GM18873 (cell line): ENCODE measurements at regions not wholly inside any gene's neighbourhood (a gene's known extent, or its start where the extent isn't known, plus 50 kb on each side); places are given as distances from the start of the nearest gene placed in this dataset.

Experiments used
- ATAC-seq: cut with Tn5 transposase; IDR thresholded peaks from one replicate; pipeline ENCODE4 v1.9.1; 2021; ENCODE audit warnings: mild to moderate bottlenecking, moderate library complexity, moderate number of reproducible peaks; ENCODE audit not compliant: unreplicated experiment, low FRiP score

DNA sequence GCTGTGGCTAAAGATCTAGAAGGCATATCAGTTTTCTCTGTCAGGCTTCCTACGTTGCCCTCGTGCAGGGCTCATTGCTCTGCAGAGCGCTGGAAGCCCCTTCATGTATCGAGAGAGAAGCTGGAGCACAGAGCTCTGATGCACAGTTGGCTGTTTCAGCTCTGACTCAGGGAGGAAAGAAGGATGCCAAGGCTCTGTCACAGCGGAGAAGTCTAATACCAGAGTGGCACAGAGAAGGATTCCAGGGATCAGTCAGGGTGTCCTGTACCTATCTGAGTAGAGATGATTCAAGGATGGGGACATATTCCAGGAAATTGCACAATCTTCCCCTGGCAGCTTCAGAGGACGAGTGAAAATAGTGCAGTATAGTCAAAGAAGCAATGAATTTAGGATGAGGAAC lies 179.2 kb upstream of the FMN2 start:
- no peak for ATAC-seq

DNA sequence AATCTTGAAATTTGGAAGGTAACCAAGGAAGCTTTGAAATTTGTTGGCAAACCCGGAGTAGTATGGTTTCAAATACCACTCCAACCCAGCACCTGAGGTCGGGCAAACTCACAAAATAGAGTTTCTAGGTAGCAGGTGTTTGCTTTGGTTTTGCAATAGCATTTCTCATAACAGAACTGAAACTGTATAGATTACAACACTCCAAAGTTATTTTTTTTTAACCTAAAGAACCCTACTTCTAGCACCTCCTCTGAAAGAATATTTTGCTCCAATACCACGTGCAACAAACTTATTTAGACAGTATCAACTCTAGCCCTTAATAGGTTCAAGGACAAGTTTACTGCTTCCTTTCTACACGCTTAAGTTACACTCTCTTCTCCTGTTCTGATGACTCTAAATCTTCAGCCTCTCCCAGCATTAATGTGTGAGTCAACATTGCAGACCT lies 178.5 kb upstream of the FMN2 start:
- no peak for ATAC-seq

DNA sequence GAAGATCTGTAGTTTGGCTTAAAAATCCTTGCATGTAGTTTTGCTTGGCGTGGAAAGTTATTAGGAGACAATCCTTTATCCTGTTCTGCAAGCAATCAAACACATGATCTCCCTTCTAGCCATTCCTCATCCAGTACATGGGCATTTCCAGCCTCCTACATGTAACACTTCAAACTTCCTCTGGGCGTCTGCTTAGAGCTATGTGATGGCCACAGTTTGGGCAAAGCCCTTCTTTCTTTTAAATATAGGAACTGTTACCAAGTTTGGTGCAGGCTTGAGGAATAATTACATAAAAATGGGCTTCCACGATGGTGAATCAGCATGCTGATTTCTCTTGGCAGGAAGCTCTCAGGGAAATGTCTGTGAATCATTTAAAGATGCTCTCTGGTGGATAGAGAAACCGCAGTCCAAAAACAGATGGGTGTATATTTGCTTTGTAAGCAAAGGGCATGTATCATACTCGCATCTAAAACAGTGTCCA lies 176.9 kb upstream of the FMN2 start:
- ATAC-seq: no peak

DNA sequence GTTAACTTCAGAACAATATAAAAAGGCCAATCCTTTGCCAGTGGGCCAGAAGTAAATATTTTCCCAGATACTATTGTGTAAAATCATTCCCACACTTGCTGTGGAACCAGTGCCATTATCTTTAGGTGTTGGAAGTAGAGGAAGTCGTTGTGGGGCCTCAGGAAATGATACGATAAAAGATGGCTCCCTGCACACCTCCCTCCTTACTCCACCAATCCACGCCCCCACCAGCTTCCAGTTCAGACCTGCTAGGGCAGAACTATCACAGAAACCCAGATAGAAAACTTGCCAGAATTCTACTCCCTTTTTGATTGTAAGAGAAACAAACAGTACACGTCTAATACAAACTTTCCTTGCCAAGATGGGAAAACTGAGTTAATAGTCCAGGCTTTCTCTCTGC lies 173.0 kb upstream of the FMN2 start:
- ATAC-seq: no peak

DNA sequence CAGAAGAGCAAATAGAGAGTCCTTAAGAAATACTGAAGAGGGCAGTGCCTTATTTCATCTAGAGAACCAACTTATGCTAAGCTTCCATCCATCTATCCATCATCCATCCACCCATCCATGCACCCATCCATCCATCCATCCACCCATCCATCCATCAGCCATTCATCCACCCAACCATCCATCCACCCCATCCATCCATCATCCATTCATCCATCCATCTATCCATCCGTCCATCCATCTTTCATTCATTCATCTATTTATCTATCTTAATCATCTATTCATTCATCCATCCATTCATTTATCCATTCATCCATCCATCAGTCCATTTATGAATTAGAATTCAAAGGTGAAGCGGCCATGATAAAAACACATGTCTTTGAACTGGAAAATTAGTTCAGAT lies 171.5 kb upstream of the FMN2 start:
- no peak for ATAC-seq

DNA sequence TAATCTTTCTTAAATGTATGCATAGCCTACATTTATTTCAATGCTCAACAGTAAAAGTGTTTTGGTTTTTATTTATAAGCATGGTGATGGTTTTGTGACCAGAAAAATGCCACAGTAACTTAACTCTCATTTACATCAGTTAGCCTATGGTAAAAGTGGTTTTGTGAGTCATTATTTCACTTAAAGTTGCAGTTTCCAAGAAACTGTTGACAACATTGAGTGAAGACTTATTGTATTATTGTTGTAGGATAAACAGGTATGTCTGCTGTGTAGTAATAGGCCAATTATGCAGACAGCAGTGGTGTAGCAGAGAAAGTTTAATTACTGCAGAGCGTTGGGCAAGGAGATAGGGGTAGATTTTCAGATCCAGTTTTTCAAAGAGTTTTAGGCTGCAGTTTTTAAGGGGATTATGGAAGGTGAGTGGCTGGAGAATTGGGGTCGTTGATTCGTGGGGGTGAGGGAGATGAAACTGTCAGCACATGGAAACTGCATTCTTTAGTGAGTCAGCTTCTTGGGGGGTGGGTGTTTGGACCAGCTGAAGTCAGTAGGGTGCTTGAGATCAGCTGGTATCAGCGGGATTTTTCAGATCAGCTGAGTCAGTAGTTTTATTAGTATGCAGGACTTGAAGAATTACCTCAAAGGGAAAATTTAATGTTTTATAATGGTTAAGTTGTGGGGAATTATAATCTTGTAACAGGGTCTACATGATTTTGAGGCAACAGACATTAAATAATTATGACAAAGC lies 168.7 kb upstream of the FMN2 start:
- ATAC-seq: no peak

DNA sequence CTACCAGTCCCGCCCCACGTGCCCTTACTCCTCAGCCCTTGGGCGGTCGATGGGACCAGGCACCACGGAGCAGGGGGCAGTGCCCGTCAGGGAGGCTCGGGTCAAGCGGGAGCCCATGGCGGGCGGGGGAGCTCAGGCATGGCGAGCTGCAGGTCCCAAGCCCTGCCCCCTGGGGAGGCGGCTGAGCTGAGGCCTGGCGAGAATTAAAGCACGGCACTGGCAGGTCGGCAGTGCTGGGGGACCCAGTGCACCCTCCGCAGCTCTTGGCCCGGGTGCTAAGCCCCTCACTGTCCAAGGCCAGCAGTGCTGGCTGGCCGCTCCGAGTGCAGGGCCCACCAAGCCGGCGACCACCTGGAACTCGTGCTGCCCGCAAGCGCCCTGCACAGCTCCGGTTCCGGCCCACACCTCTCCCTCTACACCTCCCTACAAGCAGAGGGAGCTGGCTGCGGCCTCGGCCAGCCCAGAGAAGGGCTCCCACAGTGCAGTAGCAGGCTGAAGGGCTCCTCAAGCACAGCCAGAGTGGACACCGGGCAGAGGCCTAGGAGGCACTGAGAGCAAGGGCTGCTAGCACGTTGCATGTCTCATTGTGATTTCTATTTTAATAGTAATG lies 166.8 kb upstream of the FMN2 start:
- no peak for ATAC-seq

DNA sequence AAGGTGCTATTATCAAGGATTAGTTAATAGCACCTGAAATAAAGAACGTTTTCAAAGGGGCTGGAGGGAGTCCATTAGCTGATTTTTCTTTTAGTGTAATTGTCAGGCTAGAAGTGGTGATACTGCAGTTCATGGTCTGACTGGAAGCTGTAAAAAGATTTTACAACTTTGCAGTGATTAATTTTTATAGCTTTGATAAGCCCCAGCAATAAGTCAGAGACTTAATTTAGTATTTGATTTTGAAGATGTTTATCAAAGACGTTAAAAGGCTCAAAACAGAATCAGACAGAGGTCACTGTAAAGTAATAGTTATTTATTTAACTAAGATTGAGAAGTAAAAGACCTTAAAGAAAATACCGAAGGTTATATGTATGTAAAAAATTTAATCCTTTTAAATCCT lies 165.5 kb upstream of the FMN2 start:
- no peak for ATAC-seq

DNA sequence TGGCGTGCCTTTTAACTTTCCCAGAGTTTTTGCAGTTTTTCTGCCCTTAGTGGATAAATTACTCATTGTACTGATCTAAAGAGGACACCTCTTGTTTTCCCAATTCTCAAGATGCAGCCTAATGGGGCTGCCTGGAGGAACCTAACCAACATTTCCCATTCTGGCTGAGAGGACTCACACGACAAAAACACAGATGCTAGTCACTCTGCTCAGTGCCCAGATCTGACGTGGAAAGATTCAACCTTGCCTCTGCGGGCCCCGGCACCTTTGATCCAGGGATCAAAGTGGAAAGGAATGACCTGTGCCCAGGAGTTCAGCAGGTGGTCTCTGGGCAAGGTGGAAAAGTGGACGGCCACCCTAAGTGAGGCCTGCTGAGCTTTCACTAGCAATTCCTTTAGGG lies 162.4 kb upstream of the FMN2 start:
- ATAC-seq: no peak

DNA sequence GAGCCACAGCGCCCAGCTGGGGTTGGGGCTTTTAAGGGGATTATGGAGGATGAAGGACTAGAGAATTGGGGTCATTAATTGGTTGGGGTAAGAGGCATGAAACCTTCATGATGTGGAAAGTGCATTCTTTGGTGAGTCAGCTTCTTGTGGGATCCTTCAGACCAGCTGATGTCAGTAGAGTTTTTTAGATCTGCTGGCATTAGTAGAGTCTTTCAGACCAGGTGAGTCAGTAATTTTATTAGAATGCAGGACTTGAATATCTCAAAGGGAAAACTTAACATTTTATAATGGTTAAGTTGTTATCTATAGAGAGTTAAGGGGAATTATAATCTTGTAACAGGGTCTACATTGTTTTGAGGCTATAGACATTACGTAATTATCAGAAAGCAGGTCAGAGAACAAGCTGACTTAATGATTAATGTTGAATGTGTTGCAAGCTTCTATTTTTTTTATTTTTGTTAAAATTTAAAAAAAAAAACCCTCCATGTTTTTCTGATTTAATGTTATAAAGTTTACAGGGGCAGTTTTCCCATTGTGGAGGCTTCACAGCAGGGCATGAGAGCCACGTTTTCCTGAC lies 160.9 kb upstream of the FMN2 start:
- ATAC-seq: no peak

DNA sequence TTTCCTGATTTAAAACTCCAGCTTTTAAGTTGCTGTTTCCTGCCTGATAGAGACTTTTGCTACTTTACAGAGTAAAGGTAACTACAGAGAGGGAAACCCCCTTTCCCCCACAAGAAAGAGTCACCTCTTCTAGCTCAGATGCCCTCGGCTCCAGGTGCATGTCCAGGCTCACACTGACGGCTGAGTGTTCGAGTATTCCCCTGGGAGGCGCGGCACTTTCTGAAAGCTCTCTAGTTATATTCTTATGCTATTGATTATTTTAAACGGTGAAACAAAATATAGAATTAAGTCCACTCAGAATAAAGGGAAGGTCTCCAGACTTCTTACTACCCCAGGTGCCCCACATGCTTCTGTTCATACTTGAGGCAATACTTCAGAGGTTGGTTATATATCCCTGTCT lies 160.3 kb upstream of the FMN2 start:
- ATAC-seq: no peak

DNA sequence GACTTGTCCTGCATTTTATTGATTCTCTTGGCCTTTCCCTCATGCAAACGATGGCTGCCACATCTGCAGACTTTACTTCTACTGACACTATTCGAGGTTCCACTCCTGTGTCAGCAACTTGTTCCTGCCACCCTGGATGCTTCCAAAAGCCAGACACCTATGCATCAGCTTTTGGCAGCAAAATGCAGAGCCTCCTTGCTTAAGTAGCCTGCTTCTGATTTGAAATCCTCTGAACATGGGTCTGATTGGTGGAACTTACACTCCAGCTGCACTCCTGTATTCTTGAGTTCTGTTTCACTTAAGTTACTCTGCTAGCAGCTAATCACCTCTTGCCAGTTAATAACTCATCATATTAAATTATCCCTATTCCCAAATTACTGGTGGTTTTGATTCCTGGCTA lies 152.1 kb upstream of the FMN2 start:
- ATAC-seq: no peak

DNA sequence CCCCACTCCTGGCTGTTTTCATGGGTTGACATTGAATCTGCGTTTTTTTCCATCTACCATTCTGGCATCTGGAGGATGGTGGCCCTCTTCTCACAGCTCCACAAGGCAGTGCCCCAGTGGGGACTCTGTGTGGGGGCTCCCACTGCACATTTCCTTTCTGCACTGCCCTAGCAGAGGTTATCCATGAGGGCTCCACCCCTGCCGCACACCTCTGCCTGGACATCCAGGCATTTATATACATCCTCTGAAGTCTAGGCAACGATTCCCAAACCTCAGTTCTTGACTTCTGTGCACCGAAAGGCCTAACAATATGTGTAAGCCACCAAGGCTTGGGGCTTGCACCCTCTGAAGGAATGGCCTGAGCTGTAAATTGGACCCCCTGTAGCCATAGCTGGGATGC lies 147.9 kb upstream of the FMN2 start:
- ATAC-seq: no peak

DNA sequence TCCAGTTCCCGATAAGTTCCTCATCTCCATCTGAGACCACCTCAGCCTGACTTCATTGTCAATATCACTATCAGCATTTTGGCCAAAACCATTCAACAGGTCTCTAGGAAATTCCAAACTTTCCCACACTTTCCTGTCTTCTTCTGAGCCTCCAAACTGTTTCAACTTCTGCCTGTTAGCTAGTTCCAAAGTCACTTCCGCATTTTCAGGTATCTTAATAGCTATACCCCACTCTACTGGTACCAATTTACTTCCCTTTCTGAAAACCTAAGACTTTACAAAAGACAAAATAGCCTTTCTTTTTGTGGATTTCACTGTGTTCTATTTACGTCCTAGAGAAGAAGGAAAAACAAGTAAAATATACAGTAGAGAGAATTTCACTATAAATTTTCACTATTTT lies 147.0 kb upstream of the FMN2 start:
- no peak for ATAC-seq

DNA sequence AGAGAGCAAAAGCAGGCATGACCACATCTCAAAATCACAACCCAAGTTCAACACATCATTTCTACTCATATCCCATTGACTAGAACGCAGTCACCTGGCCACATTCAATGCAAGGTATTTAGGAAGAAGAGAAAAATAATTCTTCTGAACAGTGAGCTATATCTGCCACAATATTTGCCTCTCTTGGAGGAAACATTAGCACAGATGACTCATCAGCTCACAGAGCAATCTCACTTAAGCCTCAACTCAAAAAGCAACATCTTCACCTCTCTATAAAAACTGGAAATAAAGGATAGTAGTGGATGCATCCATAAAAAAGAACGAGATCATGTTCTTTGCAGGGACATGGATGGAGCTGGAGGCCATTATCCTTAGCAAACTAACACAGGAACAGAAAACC lies 143.9 kb upstream of the FMN2 start:
- ATAC-seq: no peak

DNA sequence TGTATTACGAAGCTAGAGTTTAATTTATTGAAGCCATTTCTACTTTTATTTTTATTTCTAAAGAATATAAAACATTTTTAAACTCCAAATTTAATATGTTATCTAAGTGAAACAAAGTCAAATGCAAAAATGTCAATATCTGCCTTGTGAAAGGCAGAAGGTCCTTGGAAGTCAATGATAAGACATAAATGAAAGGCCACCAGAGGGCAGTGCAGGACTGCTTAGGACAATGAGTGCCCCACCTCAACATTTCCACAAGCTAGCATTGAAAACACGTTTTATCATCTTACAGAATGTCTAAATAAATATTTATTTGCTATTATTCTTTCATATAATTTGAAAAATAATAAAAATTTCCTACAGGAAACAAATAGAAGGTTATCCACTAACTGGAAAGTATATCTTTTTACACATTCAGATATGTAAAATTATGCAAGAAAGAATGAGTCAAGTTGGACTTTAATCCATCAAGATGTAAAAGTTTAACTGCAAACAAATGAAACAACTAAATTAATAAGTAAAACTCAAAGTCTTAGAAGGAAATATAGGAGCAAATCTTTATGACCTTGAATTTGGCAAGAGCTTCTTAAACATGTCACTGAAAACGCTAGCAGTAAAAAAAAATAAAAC lies 140.1 kb upstream of the FMN2 start:
- ATAC-seq: peak; percentile 45

DNA sequence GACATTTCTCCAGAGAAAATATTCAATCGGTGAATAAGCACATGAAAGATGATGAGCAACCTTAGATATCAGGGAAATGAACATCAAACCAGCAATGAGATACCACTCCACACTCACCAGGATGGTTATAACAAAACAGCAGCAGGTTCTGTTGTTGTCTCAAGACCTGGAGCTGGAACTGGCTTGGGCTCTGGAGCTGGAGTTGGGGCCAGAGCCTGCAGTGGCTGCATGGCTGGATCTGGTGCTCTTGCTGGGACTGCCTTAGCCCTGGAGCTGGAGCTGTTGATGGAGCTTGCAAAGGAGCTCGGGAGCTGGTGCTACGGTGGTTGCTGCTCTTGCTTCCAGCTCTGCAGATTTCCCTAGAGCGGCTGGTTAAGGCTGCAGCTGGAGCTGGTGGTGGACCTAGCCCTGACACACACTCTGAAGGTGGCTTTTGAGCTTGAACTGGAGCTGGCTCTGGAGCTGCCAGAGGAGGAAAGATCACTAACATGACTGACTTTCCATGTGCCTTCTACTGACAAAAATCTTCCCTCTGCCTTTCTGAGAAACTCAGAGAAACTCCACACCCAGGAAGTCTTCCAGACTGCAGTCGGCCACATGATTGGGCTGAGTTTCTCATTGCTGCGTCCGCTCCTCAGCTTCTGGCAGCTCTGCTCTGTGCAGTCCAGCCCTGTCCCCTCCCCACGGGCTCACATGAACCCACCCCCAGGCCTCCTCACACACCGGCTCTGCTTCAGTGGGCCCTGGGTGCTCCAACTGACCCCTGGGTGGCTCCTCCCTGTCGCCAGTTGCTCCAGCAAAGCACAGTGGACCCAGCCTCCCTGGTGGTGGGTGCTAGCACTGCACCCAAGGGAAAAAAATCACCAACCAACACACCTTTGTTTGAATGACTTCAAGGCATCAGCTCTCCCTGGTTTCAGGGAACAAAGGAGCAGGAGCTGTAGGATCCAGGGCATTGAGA lies 139.1 kb upstream of the FMN2 start:
- ATAC-seq: no peak

DNA sequence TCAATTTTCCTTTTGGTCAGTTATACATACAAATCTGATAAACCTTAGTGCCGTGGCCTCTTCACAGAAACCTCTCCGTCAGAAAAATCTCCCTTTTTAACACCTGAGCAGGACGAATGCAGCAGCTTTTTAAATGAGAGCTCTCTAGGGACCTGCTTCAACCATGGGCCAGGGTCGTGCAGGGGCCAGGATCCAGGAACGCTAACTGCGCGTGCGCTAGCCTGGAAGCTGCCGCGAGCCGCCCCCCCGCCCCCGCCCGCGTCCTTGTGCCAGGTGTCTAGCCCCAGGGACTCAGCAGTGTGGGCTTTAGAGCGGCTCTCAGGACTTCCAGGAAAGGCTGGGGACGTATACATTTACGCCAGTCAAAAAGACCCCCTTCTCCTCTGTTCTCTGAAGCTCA lies 136.8 kb upstream of the FMN2 start:
- no peak for ATAC-seq

DNA sequence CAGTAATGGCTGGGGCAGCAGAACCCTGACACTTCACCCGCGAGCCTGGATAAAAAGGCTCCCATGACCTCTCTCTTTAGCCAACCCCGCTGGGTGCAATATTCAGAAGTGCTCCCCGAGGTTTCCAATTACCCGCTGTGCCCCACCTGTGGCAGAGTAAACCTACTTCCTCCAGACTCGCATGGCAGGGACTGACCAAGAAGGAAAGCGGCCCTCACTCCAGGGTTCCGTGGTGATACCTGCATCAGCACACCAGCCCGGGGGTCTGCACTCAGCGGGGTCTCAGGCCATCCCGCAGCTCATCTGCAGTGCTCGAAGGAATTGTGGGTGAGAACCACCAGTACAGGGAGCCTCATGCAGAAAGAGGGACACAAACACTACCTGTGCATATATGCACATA lies 136.3 kb upstream of the FMN2 start:
- ATAC-seq: no peak

DNA sequence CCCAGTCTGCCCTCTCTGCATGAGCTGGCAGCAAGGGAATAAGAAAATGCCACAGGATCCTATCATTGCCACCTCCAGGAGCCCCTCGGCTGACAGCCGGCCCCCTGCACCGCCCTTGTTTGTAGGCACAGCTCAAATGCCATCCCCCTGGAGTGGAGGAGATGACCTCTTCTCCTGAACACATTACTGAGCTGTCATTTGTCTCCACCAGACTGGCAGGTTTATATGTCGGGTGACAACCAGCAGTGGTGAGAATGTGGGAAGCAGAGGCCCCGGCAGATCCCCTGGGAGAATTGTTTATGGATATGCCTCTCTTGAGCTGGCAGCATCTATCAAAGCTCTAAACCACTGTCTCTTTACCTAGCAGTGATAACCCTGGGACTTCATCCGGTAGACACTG lies 135.4 kb upstream of the FMN2 start:
- no peak for ATAC-seq
